ENCODE measurements at regions not wholly inside any gene's neighbourhood (a gene's known extent, or its start where the extent isn't known, plus 50 kb on each side); places are given as distances from the start of the nearest gene placed in this dataset.

- TF ChIP-seq RARB (CRISPR knock-in tag; IDR thresholded peaks at IDR 0.05) = no peak
- TF ChIP-seq CREB5 (CRISPR knock-in tag; IDR thresholded peaks at IDR 0.05; ENCODE audit: low read depth) = no peak
- no peak for TF ChIP-seq PPARA (CRISPR knock-in tag; IDR thresholded peaks at IDR 0.05; ENCODE audit: borderline replicate concordance)
- TF ChIP-seq POU6F1 (CRISPR knock-in tag; IDR thresholded peaks at IDR 0.05; ENCODE audit: borderline replicate concordance, low read depth) = no peak
- TF ChIP-seq CSDC2 (CRISPR knock-in tag; IDR thresholded peaks at IDR 0.05) = no peak
- no peak for TF ChIP-seq ISL1 (CRISPR knock-in tag; IDR thresholded peaks at IDR 0.05)
- TF ChIP-seq ARNTL (CRISPR knock-in tag; IDR thresholded peaks at IDR 0.05; ENCODE audit: borderline replicate concordance, low read depth) = no peak
- TF ChIP-seq PATZ1 (CRISPR knock-in tag; IDR thresholded peaks at IDR 0.05; ENCODE audit: borderline replicate concordance) = no peak
- TF ChIP-seq ZNF8 (CRISPR knock-in tag; IDR thresholded peaks at IDR 0.05) = no peak
- no peak for TF ChIP-seq GLIS3 (CRISPR knock-in tag; IDR thresholded peaks at IDR 0.05)
Observed at GRCh38 chr11:109894242-109894641, 198.9 kb upstream of the ZC3H12C start.

Data from SK-N-SH treated with all-trans-retinoic acid at 6 μM for 48 hours (cell line).